ENCODE measurements at regions not wholly inside any gene's neighbourhood (a gene's known extent, or its start where the extent isn't known, plus 50 kb on each side); places are given as distances from the start of the nearest gene placed in this dataset.

DNA sequence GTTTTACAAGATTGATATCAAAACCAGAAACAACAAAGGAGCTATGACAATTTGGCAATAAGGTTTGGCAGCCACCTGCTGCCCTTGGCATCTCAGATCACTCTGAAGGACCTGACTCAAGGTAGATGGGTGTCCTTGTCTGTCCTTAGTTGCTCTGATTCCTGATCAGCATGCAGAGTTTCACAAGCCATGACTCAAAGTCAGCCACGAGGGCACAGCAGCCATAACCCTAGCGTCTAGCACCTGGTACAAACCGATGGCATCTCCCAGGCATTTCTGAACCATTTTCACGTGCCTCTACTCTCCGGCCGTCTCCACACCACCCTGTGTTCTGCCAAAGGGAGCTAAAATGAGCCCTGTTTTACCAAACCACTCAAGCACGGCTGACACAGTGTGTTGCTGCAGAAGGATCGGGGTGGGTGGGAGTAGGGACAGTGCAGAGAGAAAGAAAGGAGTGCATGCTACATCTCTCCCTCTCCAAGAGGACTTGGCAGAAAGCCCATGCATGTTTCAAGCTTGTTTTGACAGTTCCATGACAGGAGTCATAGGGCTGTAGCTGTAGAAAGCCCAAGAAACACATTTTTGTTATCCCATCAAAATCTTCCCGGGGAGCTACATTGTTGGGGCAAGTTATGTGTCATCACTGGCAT is 297.3 kb downstream of the ABCC12 start:
- Histone ChIP-seq H3K4me1 (peaks cover 2% of the 10 kb centered on the region), H3K27me3 (ENCODE audit: low read depth) (no peaks in the 10 kb centered on the region), H3K4me3 (no peak overlapping the region), H3K9me3 (no peaks in the 10 kb centered on the region; the same call in 1 of the 2 replicates), H3K36me3 (replicated peaks) (no peaks in the 10 kb centered on the region)
- in situ Hi-C loops (cut with MboI; ENCODE audit: low sequenced_read_pairs): no loop called here
- no peak for DNase-seq (ENCODE audit: low spot score in 2 of 2)

DNA sequence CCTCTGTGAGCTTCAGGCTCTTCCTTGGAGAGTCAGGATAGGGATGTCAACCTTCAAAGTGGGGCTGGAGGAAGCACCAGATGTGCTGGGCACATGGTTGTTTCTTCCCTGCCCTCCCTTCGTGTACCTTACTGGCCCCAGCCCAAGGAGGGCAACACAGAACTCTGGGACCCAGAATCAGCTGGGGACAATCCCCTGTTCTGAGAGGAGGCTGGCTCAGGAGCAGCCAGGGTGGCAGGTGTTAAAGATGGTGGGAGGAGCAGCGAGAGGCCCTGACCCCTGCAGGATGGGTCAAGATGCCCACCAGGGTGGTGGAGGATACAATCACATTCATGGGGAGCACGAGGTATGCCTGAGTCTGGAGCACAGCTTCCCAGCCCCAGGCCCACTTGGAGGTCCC is 300.4 kb downstream of the ABCC12 start:
- Histone ChIP-seq H3K27me3 (ENCODE audit: low read depth) (no peaks in the 10 kb centered on the region), H3K4me1 (no peaks in the 10 kb centered on the region), H3K36me3 (replicated peaks) (no peaks in the 10 kb centered on the region), H3K9me3 (no peaks in the 10 kb centered on the region), H3K4me3 (no peak overlapping the region)
- DNase-seq (ENCODE audit: low spot score in 2 of 2): no peak
- in situ Hi-C loops (cut with MboI; ENCODE audit: low sequenced_read_pairs): no loop called here

DNA sequence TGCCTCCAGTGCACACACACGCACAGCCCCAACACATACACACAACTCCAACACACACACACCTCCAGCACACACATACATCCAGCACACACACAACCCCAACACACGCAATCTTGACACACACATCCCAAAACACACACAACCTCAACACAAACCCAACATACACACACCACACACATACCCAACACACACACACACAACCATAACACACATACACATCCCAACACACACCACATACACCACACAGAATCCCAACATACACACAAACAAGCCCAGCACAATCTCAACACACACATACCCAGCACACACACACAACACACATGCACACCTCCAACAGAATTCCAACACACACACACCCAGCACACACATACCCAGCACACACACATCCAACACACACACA is 301.1 kb downstream of the ABCC12 start:
- no peak for DNase-seq (ENCODE audit: low spot score in 2 of 2)
- in situ Hi-C loops (cut with MboI; ENCODE audit: low sequenced_read_pairs): no loop called here
- no peaks in the 10 kb centered on the region for H3K4me1 ChIP-seq

DNA sequence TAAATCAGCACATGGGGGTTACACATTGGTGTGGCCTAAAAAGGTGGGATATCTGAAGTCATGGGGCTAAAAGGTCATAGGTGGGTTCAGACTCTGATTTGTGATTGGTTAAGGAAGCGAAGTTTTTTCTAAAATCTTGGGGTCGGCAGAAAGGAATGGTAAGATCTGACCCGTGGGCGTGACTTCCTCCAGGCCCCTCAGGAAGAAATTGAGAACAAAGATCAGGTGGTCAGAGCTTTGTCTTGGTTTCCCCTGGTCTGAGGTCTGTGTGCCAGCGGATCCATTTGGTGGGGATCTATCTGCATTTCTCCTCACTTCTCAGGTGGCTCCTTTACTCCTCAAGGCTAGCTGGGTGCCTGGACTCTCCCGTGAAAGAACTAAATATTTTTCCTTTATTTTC is 302.8 kb downstream of the ABCC12 start:
- H3K36me3 ChIP-seq (replicated peaks): no peaks in the 10 kb centered on the region
- DNase-seq (ENCODE audit: low spot score in 2 of 2): no peak
- no peaks in the 10 kb centered on the region for H3K27me3 ChIP-seq (ENCODE audit: low read depth)
- H3K9me3 ChIP-seq: no peaks in the 10 kb centered on the region
- H3K4me3 ChIP-seq: no peak overlapping the region
- H3K4me1 ChIP-seq: peaks cover 6% of the 10 kb centered on the region; the same call in 1 of the 2 replicates
- in situ Hi-C loops (cut with MboI; ENCODE audit: low sequenced_read_pairs): no loop called here

More for the DNA sequence above, 301.1 kb downstream of the ABCC12 start:
- Histone ChIP-seq H3K9me3 (no peaks in the 10 kb centered on the region), H3K27me3 (ENCODE audit: low read depth) (no peaks in the 10 kb centered on the region), H3K4me3 (no peak overlapping the region), H3K36me3 (replicated peaks) (no peaks in the 10 kb centered on the region)

DNA sequence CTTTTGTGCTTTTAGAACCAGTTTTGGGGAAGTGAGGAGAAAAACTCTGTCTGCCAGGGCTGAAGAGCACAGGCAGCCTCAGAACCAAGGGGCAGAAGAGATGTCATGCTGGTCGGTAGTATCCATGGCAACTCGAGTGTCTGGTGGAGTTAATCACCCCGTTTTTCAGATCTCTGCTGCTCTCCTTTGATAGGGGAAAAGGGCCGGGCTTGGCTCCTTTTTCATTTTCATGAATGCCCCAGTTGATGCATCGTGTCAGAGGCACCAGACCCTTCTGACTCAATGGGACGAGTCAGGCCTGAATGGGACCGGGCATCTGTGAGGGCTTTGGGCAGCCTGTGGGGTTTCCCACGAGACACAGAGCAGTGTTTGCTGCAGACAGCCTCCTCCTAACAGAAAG is 304.6 kb downstream of the ABCC12 start:
- no peaks in the 10 kb centered on the region for H3K9me3 ChIP-seq
- no peak overlapping the region for H3K4me3 ChIP-seq
- peaks cover 9% of the 10 kb centered on the region for H3K4me1 ChIP-seq
- H3K27me3 ChIP-seq (ENCODE audit: low read depth): no peaks in the 10 kb centered on the region
- DNase-seq (ENCODE audit: low spot score in 2 of 2): no peak
- no peaks in the 10 kb centered on the region for H3K36me3 ChIP-seq (replicated peaks)
- in situ Hi-C loops (cut with MboI; ENCODE audit: low sequenced_read_pairs): no loop called here

DNA sequence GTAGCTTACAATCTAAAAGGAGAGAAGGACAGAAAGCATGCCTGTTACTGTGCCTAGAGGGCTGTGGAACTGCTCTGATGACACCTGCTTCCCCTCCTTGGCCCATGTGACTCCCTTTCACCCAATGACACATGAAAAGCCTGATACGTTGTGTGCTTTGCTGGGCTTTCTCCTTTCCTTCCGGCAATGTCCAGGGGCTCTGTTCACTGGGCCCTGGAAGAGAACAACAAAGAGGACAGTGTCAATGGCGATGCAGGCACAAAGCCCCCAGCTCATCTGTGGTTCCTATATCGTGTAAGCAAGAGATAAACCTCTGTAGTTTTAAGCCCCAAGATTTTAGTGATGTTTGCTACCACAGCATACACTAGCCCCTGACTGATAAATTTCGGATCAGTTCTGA is 306.1 kb downstream of the ABCC12 start:
- Histone ChIP-seq H3K9me3 (no peaks in the 10 kb centered on the region), H3K36me3 (replicated peaks) (no peaks in the 10 kb centered on the region), H3K4me1 (peaks cover 9% of the 10 kb centered on the region), H3K4me3 (no peak overlapping the region), H3K27me3 (ENCODE audit: low read depth) (no peaks in the 10 kb centered on the region)
- DNase-seq (ENCODE audit: low spot score in 2 of 2): no peak
- in situ Hi-C loops (cut with MboI; ENCODE audit: low sequenced_read_pairs): no loop called here

DNA sequence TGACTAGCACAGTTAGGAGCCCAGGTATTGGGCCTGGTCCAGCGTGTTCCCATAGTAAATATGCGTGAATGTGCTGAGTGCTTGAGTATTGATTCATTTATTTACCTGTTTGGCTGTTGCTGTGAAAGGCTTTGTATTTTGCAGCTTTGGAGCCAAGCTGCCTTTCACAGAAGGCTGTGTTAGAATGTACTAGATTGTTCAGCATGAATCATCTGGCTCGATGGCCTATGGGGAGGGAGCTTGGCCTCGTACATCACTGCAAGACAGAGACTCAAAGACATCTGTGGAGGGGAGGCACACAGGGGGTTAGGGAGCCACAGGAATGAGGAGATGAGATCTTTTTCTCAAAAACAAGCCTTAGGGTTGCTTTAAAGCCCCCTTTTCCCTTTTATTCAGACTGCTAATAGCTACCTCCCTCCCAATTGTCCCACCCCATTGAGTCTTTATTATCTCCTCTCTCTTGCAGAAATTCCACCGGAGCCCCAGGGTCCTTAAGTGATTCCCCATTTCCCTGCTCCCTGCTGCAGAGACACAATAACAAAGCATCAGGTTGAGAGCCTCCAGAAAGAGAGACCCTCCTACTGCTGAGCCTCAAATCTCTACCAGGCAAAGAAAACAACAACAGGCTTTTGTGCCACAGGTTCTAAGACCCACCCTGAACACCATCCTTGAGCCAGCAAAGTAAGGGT is 307.2 kb downstream of the ABCC12 start:
- DNase-seq (ENCODE audit: low spot score in 2 of 2): peak in 1 of 2 experiments; percentile 23
- in situ Hi-C loops (cut with MboI; ENCODE audit: low sequenced_read_pairs): no loop called here
- H3K9me3 ChIP-seq: no peaks in the 10 kb centered on the region

DNA sequence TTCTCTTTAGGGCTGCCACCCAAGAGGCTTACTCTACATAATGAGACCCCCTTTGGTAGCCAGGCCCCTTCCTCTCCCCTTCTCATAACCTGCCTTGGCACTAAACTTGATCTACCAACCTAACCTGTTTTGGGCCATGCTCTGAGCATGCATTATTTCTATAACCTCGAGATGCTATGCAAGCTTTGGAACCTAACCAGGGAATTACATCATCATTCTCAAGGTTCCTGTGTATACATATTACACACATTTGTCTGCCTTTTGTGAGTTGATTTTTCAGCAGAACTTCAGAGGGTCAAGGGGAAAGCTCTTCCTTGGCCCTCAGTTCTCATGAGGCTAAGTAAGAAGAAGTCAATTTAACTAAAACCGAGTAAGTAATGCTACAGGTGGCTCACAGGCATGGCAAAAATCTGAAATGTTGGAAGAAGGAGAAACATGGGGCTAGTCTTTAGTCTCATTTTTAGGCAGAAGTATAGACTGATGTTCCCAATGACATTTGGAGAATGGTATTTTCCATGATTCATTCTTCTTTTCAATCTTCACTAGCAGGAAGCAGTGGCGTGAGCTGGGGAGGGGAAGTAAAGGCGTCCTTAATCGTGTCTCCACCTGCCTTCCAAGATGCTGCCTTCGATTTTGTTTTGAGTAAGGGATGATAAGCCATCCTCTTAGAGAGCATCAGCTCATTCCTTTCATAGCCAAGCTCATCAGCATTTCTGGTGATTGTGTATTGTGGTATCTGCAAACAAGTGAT is 308.4 kb downstream of the ABCC12 start:
- no peaks in the 10 kb centered on the region for H3K27me3 ChIP-seq (ENCODE audit: low read depth)
- H3K4me1 ChIP-seq: peaks cover 9% of the 10 kb centered on the region
- no peak overlapping the region for H3K4me3 ChIP-seq
- H3K36me3 ChIP-seq (replicated peaks): no peaks in the 10 kb centered on the region
- in situ Hi-C loops (cut with MboI; ENCODE audit: low sequenced_read_pairs): no loop called here
- no peaks in the 10 kb centered on the region for H3K9me3 ChIP-seq
- no peak for DNase-seq (ENCODE audit: low spot score in 2 of 2)

More for the DNA sequence above, 307.2 kb downstream of the ABCC12 start:
- Histone ChIP-seq H3K4me3 (no peak overlapping the region), H3K4me1 (peaks cover 9% of the 10 kb centered on the region), H3K36me3 (replicated peaks) (no peaks in the 10 kb centered on the region), H3K27me3 (ENCODE audit: low read depth) (no peaks in the 10 kb centered on the region)

DNA sequence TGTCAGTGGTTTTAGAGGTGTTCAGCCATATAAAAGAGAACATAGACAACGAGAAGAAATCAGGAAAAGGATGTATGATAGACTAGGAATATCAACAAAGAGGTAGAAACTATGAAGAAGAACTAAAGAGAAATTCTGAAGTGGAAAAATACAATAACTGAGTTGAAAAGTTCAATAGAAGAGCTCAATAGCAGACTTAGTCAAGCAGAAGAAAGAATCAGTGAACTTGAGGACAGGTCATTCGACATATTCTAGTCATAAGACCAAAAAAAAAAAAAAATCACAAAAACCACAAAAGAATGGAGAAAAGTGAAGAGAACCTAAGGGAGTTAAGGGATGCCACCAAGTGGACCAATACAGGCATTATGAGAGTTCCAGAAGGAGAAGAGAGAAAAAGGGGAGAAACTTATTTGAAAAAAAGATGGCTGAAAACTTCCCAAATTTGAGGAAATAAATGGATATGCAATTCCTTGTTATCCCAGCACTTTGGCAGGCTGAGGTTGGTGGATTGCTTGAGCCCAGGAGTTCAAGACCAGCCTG is 321.2 kb downstream of the ABCC12 start:
- H3K9me3 ChIP-seq: no peaks in the 10 kb centered on the region; the same call in 1 of the 2 replicates
- H3K36me3 ChIP-seq (replicated peaks): no peaks in the 10 kb centered on the region
- H3K4me1 ChIP-seq: no peaks in the 10 kb centered on the region
- no peak for DNase-seq (ENCODE audit: low spot score in 2 of 2)
- H3K27me3 ChIP-seq (ENCODE audit: low read depth): no peaks in the 10 kb centered on the region
- H3K4me3 ChIP-seq: no peak overlapping the region
- in situ Hi-C loops (cut with MboI; ENCODE audit: low sequenced_read_pairs): no loop called here

DNA sequence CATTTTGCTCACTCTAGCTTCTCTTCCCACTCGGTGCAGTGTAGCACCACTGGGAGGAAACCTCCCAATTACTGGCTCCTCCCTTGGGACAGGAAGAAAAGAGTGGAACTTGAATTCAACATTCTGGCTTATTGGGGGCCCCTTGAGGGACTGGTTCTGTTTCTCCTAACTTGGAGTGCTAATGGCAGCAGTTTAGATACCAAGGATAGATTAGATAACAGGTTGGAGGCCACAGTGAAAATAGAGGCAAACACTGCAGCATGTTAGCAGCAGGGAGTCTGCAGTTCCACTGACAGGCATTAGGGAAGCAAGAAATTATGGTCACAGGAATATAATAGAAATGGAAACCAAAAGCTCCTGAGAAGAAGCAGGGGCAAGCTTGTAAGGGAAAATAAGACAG is 322.0 kb downstream of the ABCC12 start:
- Histone ChIP-seq H3K9me3 (no peaks in the 10 kb centered on the region; the same call in 1 of the 2 replicates), H3K4me1 (no peaks in the 10 kb centered on the region), H3K4me3 (no peak overlapping the region), H3K36me3 (replicated peaks) (no peaks in the 10 kb centered on the region), H3K27me3 (ENCODE audit: low read depth) (no peaks in the 10 kb centered on the region)
- no peak for DNase-seq (ENCODE audit: low spot score in 2 of 2)
- in situ Hi-C loops (cut with MboI; ENCODE audit: low sequenced_read_pairs): no loop called here

DNA sequence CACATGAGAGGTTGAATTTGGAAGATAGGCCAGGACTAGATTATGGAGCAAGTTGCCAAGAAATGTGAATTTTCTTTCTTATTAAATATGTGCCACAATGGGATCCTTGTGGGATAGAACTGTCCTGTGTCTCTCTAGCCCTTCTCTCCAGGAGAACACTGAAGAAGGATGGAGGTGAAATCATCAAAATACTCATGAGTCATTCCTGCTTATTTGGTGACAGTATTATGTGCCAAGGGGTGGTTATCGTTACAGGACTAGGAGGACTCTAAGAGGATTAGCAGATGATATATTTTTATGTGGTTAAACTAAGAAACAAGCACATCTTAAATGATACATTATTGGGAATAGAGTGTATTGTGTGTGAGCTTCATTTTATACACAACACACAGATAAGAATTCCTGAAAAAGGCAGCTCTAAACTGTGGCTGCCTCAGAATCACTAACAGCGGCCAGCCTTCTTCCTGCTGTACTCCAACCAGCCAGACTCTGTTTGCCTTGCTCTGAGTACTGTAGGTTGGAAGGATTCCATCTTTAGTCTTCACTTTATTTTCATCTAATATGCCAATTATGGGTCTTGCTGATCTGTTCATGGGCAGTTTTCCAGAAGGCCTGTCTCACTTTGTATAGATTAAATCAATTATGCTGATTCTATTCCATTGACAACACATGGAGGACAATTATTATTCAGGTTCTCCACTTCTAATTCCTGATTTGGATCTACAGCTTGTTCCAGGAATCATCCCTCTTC is 325.8 kb downstream of the ABCC12 start:
- Histone ChIP-seq H3K27me3 (ENCODE audit: low read depth) (no peaks in the 10 kb centered on the region), H3K4me3 (no peak overlapping the region), H3K36me3 (replicated peaks) (no peaks in the 10 kb centered on the region), H3K9me3 (peaks cover 10% of the 10 kb centered on the region; the same call in 1 of the 2 replicates), H3K4me1 (no peaks in the 10 kb centered on the region)
- in situ Hi-C loops (cut with MboI; ENCODE audit: low sequenced_read_pairs): no loop called here
- DNase-seq (ENCODE audit: low spot score in 2 of 2): no peak

DNA sequence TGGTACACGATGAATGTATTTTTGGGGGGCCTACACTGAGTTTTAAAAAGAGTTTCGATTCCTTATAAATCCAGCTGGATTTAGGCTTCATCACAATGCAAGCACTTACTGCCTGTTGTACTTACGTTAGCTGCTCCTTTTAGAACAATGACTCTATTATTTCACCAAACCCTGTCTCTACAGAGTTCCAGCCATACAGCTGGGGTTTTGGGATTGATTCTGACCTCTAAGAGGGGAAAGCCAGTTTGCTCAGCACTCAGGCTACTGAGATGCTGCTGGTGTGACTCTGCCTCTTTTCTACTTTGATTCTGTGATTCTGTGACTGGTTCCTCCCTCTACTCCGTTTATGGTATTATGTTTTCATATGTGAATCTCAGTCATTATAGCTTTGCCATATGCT is 329.7 kb downstream of the ABCC12 start:
- DNase-seq (ENCODE audit: low spot score in 2 of 2): no peak
- Histone ChIP-seq H3K36me3 (replicated peaks) (no peaks in the 10 kb centered on the region), H3K27me3 (ENCODE audit: low read depth) (no peaks in the 10 kb centered on the region), H3K4me1 (no peaks in the 10 kb centered on the region), H3K4me3 (no peak overlapping the region), H3K9me3 (0 out of 2 replicates have a peak, but pooled peaks cover 10% of the 10 kb centered on the region)
- in situ Hi-C loops (cut with MboI; ENCODE audit: low sequenced_read_pairs): no loop called here

DNA sequence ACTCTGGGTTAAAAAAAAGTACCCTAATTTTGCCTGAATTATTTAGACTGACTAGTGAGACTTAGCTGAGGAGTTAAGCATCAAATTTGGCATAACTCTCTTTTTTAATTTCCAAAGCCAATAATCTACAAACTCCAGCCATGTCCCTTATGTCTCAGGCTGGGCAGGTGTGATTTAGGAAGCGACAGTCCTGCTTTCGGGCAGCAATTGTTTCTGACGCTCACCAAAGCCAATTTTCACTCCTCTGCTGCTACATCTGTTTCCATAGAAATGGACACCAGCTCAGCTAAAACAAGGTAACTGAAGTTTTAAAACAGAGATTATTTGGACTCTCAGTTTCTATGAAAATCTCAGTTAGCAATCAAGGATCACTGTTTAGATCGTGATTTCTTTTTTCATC is 338.7 kb downstream of the ABCC12 start:
- DNase-seq (ENCODE audit: low spot score in 2 of 2): no peak
- Histone ChIP-seq H3K36me3 (replicated peaks) (no peaks in the 10 kb centered on the region), H3K27me3 (ENCODE audit: low read depth) (no peaks in the 10 kb centered on the region), H3K9me3 (no peaks in the 10 kb centered on the region; the same call in 1 of the 2 replicates), H3K4me3 (no peak overlapping the region), H3K4me1 (no peaks in the 10 kb centered on the region)
- in situ Hi-C loops (cut with MboI; ENCODE audit: low sequenced_read_pairs): no loop called here
